ENCODE measurements at regions not wholly inside any gene's neighbourhood (a gene's known extent, or its start where the extent isn't known, plus 50 kb on each side); places are given as distances from the start of the nearest gene placed in this dataset.

DNA sequence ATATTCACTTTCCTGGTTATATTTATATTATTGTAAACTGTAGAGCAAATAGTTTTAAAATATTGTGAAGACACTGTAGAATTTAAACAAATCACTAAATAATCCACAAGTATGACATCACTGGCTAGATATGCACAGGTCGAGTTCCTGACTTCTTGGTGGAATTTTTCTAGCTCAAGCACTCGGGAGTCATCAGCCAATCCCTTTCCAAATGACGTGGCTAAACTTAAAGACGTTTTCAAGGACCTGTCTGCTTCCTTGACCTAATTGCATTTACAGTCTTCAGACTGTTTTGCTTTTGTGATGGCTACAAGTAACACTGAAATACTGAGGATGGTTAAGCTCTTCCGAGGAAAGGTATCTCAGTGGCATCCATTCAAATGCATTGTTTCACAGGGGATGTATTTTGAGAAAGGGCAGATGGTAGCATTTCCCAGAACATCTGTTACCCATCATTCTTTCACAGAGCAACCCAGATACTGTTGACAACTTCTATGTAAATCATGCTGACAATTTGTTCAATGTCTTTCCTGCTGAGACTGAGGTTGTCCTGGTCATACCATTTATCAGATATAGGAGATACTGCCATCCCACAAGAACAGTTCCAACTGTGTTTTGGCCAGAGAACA is 262.8 kb downstream of the CDH10 start:
- POLR2A ChIA-PET: no interaction called here
- BruUV-seq (replicated peaks): no TSS peak

GRCh38 chr5:24385070-24385469 is 259.7 kb downstream of the CDH10 start:
- TF ChIP-seq, protein P1, sequence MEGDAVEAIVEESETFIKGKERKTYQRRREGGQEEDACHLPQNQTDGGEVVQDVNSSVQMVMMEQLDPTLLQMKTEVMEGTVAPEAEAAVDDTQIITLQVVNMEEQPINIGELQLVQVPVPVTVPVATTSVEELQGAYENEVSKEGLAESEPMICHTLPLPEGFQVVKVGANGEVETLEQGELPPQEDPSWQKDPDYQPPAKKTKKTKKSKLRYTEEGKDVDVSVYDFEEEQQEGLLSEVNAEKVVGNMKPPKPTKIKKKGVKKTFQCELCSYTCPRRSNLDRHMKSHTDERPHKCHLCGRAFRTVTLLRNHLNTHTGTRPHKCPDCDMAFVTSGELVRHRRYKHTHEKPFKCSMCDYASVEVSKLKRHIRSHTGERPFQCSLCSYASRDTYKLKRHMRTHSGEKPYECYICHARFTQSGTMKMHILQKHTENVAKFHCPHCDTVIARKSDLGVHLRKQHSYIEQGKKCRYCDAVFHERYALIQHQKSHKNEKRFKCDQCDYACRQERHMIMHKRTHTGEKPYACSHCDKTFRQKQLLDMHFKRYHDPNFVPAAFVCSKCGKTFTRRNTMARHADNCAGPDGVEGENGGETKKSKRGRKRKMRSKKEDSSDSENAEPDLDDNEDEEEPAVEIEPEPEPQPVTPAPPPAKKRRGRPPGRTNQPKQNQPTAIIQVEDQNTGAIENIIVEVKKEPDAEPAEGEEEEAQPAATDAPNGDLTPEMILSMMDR (IDR thresholded peaks at IDR 0.05; ENCODE audit: insufficient read depth in 1 of 2, low read depth in 1 of 2, low read length in 1 of 2, severe bottlenecking in 1 of 2, unreplicated experiment in 1 of 2): no peak
- Mint-ChIP-seq H3K9me3 (ENCODE audit: unreplicated experiment) (peaks cover 10% of the 10 kb centered on the region), H3K4me1 (ENCODE audit: low read depth, unreplicated experiment) (no peaks in the 10 kb centered on the region), H3K4me3 (ENCODE audit: unreplicated experiment) (no peak overlapping the region), H3K27ac (ENCODE audit: unreplicated experiment) (no peak overlapping the region), H3K27me3 (ENCODE audit: insufficient read depth, unreplicated experiment) (no peaks in the 10 kb centered on the region), H3K36me3 (ENCODE audit: insufficient read depth, unreplicated experiment) (no peaks in the 10 kb centered on the region)
- POLR2A ChIA-PET: no interaction called here
- no peaks in the 10 kb centered on the region for H3K4me1 ChIP-seq
- no peak overlapping the region for H3K4me3 ChIP-seq (ENCODE audit: low read depth, low read length)
- CTCF ChIA-PET: no interaction called here
- no peaks in the 10 kb centered on the region for H3K27me3 ChIP-seq (replicated peaks; ENCODE audit: control insufficient read depth, insufficient read depth, low read length)
- BruUV-seq (replicated peaks): no TSS peak
- no peaks in the 10 kb centered on the region for H3K36me3 ChIP-seq (ENCODE audit: control insufficient read depth, insufficient read depth, low read length)
- intact Hi-C loops (cut with micrococcal nuclease; ENCODE audit: unreplicated experiment): no loop called here
- no peak for DNase-seq
- no peaks in the 10 kb centered on the region for H3K9me3 ChIP-seq

More for the DNA sequence above, 262.8 kb downstream of the CDH10 start:
- H3K9me3 Mint-ChIP-seq (ENCODE audit: unreplicated experiment): no peaks in the 10 kb centered on the region
- CTCF ChIA-PET: no interaction called here
- Histone ChIP-seq H3K27me3 (replicated peaks; ENCODE audit: control insufficient read depth, insufficient read depth, low read length) (no peaks in the 10 kb centered on the region), H3K4me3 (ENCODE audit: low read depth, low read length) (no peak overlapping the region), H3K4me1 (no peaks in the 10 kb centered on the region), H3K36me3 (ENCODE audit: control insufficient read depth, insufficient read depth, low read length) (no peaks in the 10 kb centered on the region), H3K9me3 (no peaks in the 10 kb centered on the region)
- H3K4me3 Mint-ChIP-seq (ENCODE audit: unreplicated experiment): no peak overlapping the region
- H3K4me1 Mint-ChIP-seq (ENCODE audit: low read depth, unreplicated experiment): no peaks in the 10 kb centered on the region
- H3K36me3 Mint-ChIP-seq (ENCODE audit: insufficient read depth, unreplicated experiment): no peaks in the 10 kb centered on the region
- H3K27me3 Mint-ChIP-seq (ENCODE audit: insufficient read depth, unreplicated experiment): no peaks in the 10 kb centered on the region
- H3K27ac Mint-ChIP-seq (ENCODE audit: unreplicated experiment): no peak overlapping the region
- intact Hi-C loops (cut with micrococcal nuclease; ENCODE audit: unreplicated experiment): no loop called here
- no peak for DNase-seq
- TF ChIP-seq, protein P1 (IDR thresholded peaks at IDR 0.05; ENCODE audit: insufficient read depth in 1 of 2, low read depth in 1 of 2, low read length in 1 of 2, severe bottlenecking in 1 of 2, unreplicated experiment in 1 of 2): no peak

- Mint-ChIP-seq H3K4me3 (ENCODE audit: unreplicated experiment) (no peak overlapping the region), H3K9me3 (ENCODE audit: unreplicated experiment) (peaks cover 10% of the 10 kb centered on the region), H3K36me3 (ENCODE audit: insufficient read depth, unreplicated experiment) (no peaks in the 10 kb centered on the region), H3K27ac (ENCODE audit: unreplicated experiment) (no peak overlapping the region), H3K4me1 (ENCODE audit: low read depth, unreplicated experiment) (no peaks in the 10 kb centered on the region), H3K27me3 (ENCODE audit: insufficient read depth, unreplicated experiment) (no peaks in the 10 kb centered on the region)
- ChIA-PET POLR2A (no interaction called here), CTCF (no interaction called here)
- H3K9me3 ChIP-seq: no peaks in the 10 kb centered on the region
- TF ChIP-seq, protein P1 (IDR thresholded peaks at IDR 0.05; ENCODE audit: insufficient read depth in 1 of 2, low read depth in 1 of 2, low read length in 1 of 2, severe bottlenecking in 1 of 2, unreplicated experiment in 1 of 2): no peak
- DNase-seq: no peak
- no peaks in the 10 kb centered on the region for H3K4me1 ChIP-seq
- no peaks in the 10 kb centered on the region for H3K27me3 ChIP-seq (replicated peaks; ENCODE audit: control insufficient read depth, insufficient read depth, low read length)
- H3K36me3 ChIP-seq (ENCODE audit: control insufficient read depth, insufficient read depth, low read length): no peaks in the 10 kb centered on the region
- no TSS peak for BruUV-seq (replicated peaks)
- intact Hi-C loops (cut with micrococcal nuclease; ENCODE audit: unreplicated experiment): no loop called here
- H3K4me3 ChIP-seq (ENCODE audit: low read depth, low read length): no peak overlapping the region
Measured at GRCh38 chr5:24385617-24386016, 259.2 kb downstream of the CDH10 start.

Data from Caco-2 (cell line).